GM21529 (cell line): ENCODE measurements at regions not wholly inside any gene's neighbourhood (a gene's known extent, or its start where the extent isn't known, plus 50 kb on each side); places are given as distances from the start of the nearest gene placed in this dataset.

Experiments
- ATAC-seq: cut with Tn5 transposase; IDR thresholded peaks from one replicate; pipeline ENCODE4 v1.9.1; 2021; ENCODE audit not compliant: unreplicated experiment

- ATAC-seq: no peak
These were observed 402.4 kb upstream of the C2CD4B start for GRCh38 chr15:62567501-62567900.

GRCh38 chr15:62568004-62568403 is 402.9 kb upstream of the C2CD4B start:
- no peak for ATAC-seq

- no peak for ATAC-seq
These were observed 403.6 kb upstream of the C2CD4B start for GRCh38 chr15:62568702-62569101.

- ATAC-seq: no peak
These were observed 404.6 kb upstream of the C2CD4B start for GRCh38 chr15:62569460-62570404.

- no peak for ATAC-seq
These were observed 405.3 kb upstream of the C2CD4B start for GRCh38 chr15:62570405-62570783.

- ATAC-seq: no peak
These were observed 406.0 kb upstream of the C2CD4B start for GRCh38 chr15:62571072-62571471.

- no peak for ATAC-seq
These were observed 407.7 kb upstream of the C2CD4B start for GRCh38 chr15:62572797-62573196.

- no peak for ATAC-seq
These were observed 408.8 kb upstream of the C2CD4B start for GRCh38 chr15:62573876-62574275.

- ATAC-seq: no peak
These were observed 413.5 kb upstream of the C2CD4B start for GRCh38 chr15:62578546-62578945.

- no peak for ATAC-seq
These were observed 413.9 kb upstream of the C2CD4B start for GRCh38 chr15:62578960-62579359.

GRCh38 chr15:62579842-62580241 is 414.8 kb upstream of the C2CD4B start:
- ATAC-seq: no peak

- no peak for ATAC-seq
These were observed 417.5 kb upstream of the C2CD4B start for GRCh38 chr15:62582580-62582979.

GRCh38 chr15:62584301-62585235 is 419.5 kb upstream of the C2CD4B start:
- ATAC-seq: no peak

GRCh38 chr15:62588938-62589670 is 424.0 kb upstream of the C2CD4B start:
- ATAC-seq: no peak

- ATAC-seq: no peak
These were observed 427.1 kb upstream of the C2CD4B start for GRCh38 chr15:62591842-62592838.

- no peak for ATAC-seq
These were observed 427.8 kb upstream of the C2CD4B start for GRCh38 chr15:62592920-62593319.

- ATAC-seq: no peak
These were observed 428.8 kb upstream of the C2CD4B start for GRCh38 chr15:62593681-62594399.

GRCh38 chr15:62598217-62598616 is 433.1 kb upstream of the C2CD4B start:
- ATAC-seq: no peak
